Activated CD4-positive, alpha-beta T cell treated with anti-CD3 and anti-CD28 coated beads, Interleukin-2, amount 50 U/mL, for 24 hours (primary cell): ENCODE measurements at regions not wholly inside any gene's neighbourhood (a gene's known extent, or its start where the extent isn't known, plus 50 kb on each side); places are given as distances from the start of the nearest gene placed in this dataset.

ENCODE experiments used
- DNase-seq, 2 donors: peaks; one replicate each; pipeline ENCODE4 v3.0.0-alpha.2; 2020; ENCODE audit warnings: low read depth in 1 of 2, low spot score in 1 of 2

DNA sequence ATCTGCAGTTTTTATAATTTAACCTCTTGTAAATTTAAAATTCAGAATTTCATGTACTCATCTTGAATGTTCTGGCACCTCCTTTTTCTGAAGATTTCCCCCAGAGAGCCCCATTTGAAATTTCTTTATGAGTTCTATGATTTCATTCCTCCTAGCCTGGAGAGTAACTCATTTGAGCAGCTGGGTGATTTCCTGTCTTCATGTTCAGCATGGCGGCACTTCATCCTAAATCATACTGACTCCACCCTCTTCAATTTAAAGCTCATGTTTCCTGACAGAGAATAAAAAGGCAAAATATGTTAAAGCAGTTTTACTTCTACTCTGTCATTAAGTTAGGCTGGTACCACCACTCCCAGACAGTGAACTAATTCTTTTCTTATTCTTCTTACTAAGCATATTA, 250.9 kb upstream of the POU3F2 start:
- no peak for DNase-seq

DNA sequence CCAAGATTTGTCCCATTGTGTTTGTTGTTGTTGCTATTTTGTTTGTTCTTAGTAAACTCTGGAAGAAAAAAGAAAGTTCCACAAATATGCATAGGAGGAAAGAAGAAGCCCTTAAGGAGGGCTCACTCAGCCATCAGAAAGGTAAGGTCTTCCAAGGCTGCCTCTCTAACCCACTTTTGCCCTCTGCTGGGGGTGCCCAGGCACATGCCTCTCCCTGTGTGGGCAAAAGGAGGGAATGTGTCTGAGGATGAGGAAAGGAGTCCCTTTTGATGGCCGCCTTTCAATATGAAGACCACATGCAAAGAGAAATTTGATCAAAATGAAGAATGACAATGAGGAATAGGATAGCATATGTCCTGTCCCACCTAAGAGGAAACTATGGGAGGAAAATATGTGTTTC, 248.2 kb upstream of the POU3F2 start:
- DNase-seq, result no peak

DNA sequence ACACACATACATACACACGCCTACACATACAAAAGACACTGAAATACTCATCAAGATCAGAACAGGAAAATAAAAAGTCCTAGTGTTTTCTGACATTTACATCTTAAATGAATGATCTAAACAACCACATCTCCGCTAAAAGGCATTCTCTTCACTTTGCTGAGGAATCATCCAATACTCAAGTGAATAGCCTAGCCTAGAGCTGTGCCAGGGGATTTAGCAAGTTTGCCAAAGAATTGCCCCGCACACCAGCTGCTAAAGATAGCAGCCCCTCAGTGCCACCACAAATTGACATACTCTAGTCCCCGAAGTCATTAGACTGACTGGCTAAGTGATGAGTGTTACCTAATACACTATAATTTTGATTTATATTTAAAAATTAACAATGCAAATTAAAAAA, 246.8 kb upstream of the POU3F2 start:
- DNase-seq, result no peak

DNA sequence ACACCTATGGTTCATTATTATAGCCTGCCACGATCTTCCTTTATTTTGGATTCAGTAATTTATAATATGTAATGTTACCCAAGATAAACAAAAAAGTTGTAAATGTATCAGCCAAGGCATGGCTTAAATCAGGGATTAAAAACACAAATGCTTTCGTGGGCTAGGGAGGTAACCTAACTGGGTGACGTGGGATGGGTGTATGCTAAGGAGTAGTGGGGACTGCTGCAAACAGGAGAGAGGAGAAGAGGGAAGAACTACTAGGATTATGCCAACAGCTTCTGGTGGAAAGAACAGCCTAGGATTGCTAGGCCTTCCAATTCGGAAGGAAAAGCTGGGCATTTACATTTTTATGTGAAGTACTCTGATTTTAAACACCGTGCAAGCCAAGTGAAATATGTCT, 244.8 kb upstream of the POU3F2 start:
- DNase-seq, result no peak

DNA sequence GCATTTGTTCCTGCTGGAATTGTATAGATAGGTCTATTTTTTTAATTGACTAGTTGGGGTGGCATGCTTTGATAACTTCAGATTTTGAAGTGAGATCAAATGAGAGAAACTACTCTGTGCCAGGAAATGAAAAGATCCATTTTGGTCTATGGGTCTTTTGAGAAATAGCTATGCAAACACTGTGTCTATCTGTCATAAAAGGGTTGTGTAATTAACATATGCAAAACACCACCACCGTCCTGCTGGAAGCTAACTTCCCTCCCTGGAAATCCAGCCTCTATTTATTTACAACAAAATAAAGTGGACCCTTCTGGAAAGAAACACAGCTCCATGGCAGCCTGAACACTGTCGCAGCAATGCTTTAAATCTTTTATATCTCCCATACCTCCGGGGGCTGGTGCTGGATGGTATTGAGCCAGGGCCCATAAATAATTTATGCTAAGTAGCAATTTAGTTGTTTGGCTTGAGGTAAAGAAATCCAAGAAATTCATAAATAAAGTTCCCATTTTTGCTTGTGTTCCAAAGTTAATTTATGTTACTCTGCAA, 244.2 kb upstream of the POU3F2 start:
- no peak for DNase-seq

DNA sequence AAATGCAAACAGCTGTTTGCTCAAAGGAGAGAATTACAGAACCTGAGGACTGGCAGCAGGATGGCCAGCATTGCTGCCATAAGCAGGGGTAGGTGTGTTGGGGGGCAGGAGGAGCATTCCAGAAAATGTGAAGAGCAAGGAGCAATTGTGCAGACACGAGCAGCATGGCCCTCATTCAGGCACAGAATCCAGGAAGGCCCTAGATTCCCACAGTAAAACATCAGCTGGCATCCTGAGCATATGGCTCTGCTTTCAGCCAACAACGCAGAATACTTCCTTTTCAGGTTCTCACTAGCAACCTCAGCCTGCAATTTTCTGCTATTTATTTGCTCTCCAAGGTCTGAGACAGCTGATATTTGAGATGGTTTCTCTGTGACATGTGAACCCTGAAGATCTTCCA, 243.4 kb upstream of the POU3F2 start:
- no peak for DNase-seq

DNA sequence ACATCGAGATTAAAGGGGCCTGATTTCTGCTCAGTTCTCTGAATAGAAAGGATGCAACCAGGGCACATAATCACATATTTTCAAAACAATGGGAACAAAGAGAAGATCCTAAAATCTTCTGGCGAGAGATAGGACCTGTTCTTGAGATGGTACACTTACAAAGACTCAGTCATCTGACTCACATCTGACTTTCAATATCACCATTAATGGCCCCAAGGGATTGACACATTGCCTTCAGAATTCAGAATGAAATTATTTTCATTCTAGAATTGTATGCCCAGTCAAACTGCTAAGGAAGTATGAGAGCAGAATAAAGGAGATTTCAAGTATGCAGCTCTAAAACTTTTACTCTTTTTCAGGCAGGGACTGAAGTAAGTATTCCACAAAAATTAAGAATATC, 240.7 kb upstream of the POU3F2 start:
- no peak for DNase-seq

DNA sequence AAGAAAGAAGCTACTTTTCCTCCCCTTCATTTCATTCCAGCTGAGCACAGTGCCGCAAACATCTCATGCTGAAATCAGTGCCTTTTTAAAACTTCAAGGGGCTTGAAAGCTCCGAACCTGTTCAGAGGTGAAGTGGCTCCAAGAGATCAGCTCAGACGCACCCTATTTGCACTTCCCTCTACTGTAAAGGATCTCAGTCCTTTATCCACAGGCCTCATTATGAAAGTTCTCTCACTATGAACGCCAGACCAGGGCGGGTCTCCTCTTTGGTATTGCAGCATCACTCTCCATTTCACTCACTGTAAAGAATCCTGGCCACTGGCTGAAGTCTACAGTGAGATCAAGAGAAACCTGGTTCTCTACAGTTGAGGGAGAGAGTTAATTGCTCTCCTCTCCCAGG, 232.7 kb upstream of the POU3F2 start:
- no peak for DNase-seq

DNA sequence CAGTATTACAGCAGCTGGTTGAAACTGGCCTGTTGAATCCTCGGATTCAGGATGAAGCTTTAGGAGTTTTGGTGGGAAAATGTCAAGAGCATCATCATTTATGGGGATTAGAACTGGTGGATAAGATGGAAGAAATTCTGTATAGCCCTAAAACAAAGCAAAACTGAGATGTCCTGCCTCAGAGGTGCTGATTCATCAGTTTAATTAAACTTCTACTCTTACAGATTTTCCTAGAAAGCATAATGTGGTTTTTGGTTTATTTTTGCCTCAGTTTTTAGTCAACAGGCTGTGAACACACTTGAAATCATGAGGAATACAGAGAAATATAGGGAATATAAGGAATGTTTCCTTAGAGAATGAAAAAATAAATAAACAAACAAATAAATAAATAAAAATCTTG, 228.7 kb upstream of the POU3F2 start:
- DNase-seq, result no peak

DNA sequence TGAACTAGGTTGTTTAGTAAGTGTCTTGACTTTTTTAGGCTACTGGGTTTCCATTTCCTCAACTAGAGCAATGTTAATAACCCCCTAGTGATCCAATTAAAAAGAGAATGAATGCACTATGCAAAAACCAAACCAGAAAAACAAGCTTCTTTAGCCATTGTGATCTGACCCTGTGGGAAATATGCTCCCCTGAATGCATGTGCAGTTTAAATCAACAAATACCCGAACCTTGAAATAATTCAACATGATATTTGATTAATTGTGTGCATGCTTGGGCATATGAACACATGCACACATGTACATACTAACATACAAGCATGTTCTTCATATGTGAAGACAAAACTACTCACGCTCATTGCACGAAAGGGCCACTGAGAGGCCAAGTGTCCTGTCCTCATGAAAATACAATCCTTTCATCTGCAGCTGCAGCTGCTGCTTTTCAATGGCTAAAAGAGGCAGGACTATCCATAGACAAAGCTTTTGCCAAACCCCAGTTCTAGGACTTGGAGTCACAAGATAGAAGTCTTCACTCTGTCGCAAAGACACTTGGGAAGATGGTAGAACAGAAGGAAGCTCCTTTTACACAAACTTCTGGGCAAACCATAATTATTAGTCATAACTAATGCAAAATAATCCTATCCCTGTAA, 207.1 kb upstream of the POU3F2 start:
- DNase-seq, result no peak

DNA sequence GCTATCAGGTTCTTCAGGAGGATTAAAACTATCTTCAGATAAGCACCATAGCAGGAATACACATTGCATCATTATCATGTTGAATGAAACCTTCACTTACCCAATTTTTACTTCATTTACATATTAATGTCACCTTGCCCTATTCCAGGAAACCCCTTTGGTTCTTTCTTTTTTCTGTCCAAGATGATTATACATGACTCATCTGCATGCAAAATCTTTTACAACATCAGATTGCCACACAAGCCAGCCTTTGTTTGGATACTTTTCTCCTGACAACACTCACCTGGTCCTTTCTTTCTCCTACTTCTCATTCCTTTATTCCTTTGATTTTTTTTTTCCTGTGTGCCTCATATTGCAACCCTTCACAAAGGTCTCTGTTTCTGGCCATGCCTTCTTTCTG, 200.5 kb upstream of the POU3F2 start:
- DNase-seq, result no peak

DNA sequence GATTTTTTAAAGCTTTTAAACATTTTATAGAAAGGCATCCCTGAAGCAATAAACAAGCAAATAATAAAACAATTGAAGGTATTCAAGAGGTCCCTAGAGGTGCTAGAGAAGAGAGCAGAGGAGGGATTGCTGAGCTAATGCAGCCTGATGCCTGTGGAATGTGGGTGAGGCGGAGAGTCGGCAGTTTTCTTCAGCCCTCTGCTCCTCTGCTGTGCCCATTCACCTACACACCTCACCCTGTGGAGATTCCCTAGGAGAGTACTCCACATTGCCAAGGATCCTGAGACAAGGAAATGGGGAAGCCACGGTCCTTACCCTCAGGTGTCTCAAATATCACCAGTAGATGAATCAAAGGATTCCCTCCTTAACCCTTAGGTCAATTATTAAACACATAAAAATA, 199.8 kb upstream of the POU3F2 start:
- no peak for DNase-seq

DNA sequence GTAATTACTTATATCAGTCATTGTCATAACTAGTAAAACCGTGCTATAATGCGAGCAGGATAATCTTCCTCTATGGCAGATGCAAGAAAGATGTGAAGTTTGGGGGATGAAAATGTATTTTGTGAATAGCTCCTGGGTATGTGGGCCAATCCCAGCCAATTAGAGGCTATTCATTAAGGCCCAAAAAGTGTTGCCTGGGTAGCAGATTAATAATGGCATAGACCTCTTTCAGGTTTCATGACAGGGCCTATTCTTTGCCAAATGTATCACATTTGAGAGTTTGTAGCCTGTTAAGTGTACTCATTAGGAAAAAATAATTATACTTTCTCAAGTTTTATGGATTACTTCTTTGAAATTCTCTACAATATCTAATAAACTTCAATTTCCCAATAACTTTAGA, 199.2 kb upstream of the POU3F2 start:
- DNase-seq, result no peak

DNA sequence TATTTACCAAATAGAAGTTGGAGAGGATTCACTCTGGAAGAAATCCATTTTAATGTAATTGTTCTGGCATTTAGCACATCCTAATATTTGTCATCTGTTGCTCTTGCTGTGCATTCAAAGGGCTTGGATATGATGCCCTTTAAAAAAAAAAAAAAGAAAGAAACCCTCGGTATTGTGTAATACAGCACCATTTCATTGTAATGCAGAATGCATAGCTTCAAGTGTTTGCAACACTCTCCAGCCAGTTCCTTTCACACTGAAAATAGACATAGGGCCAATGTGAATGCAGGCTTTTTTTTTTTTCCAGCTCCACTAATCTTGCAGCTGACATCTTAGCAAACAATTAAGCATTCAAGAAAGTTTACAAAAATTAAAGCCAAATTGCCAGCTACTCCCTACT, 197.4 kb upstream of the POU3F2 start:
- DNase-seq, result no peak

DNA sequence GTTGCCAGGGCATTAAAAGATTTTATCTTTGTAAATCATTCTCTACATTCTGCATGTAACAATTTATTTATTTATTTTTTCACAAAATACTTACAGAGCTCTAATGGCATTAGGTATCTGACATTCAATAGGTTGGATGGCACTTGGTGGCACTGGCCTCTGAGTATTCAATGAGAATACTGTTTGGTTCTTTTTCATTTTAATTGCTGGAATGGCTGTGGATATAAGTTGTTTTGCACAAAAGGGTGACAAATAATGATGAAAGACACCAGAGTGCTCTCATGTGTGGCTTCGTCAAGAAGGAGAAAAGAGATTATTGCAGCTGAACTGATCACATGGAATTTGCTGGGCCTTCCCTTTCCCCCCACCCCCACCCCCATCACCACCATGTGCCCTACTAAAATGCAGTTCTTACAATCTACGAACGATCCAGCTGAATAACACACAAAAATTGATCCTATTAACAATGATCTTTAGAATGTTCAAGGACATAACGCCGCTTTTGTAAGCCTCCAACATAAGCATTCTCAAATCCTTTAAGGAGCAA, 195.2 kb upstream of the POU3F2 start:
- DNase-seq, result no peak

DNA sequence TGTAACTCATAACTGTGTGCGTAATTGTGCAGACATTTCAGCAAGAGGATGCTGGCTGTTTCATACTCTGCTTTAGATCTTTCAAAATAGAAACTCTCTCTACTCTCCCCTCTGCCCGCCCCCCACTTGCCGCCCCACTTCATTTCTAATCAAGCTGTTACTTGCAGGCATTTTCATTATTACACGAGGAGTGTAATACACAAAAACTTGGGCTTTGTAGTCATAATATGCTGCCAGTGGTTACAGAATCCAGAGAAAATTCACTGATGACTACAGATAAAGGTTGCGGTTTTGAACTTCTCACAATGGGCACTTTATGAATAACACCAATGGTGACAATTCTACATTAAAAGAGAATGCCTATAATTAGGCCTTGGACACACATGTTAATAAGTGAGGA, 194.0 kb upstream of the POU3F2 start:
- no peak for DNase-seq

DNA sequence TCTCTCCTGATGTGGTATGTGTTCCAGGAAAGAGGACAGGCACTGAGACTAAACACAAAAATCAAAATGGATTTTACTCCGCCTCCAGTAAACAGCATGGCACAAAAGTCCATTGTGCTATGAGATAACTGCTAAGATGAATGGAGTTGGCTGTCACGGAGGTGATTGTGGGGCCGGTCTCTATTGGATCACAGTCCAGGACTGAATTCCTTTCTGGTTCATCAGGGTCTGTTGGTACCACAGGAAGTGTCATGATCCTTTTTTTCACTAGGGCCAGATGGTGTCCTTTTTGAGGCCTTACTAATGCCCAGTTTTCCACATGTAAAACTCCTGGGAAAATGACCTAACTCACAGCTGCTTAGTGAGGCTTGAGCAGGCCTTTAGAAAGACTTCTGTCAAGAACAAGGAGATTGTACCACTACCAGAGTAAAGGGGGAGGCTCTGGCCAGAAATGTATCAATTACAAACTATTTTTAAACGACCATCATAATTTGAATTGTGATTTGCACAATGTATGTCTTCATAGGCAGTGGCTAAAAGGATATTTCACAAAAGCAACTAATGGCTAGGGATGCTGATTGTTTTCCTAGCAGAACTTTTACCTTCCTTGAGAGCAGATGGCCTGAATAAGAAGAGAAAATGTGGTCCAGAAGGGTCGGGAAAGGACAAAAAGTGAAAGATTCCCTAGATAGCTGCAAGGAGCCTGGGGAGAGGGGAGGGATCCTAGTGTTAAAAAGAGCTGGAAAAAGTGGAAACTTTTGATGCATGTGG, 192.2 kb upstream of the POU3F2 start:
- DNase-seq, result no peak

DNA sequence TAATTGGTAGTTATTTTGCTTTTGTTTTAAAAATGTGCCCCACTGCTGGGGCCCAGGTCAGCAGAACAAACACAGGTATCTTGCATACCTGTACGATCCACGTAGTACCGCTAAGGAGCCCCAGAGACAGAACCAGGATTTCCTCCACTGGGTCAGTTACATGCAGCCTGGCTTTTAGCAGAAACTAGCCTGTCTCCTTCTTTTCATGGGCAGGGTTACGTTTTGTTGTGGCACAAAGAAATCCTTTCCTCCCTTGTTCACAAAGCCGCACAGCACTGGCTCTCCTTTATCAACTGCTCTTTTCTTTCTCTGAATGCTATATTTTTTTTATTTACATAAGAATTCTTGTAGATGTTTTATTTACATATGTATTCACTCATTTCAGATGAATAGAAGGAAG, 190.3 kb upstream of the POU3F2 start:
- no peak for DNase-seq

DNA sequence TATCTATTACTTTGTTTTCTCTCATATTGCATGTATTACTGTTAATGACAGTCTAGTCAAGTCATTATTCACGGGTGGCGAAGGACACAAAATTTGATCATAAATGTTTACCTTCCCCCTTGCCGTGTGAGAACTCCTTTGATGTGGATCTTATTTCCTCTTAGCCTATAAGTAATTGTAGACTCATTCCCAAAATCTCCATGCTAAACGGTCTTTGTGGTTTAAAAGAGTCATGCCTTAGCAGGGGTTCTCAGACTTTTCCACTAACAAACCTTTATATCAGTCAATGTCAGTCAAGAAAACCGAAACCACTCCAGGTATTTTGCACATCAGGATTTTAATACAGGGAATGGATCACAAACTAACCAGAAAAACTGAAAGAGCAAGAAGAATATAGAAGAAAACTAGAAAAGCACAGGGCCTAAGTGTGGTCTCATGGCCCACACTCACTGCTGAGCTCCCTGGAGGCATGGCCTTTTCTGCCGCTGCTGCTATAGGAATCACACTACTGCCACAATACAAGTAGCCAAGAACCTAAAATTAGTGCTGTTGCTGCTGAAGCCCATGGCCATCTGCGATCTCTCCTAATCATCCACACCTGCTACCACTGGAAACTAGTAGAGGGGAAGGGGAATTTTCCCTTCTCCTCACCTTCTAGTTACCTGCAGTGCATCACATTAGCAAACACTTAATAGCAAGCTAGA, 186.0 kb upstream of the POU3F2 start:
- DNase-seq, result no peak

DNA sequence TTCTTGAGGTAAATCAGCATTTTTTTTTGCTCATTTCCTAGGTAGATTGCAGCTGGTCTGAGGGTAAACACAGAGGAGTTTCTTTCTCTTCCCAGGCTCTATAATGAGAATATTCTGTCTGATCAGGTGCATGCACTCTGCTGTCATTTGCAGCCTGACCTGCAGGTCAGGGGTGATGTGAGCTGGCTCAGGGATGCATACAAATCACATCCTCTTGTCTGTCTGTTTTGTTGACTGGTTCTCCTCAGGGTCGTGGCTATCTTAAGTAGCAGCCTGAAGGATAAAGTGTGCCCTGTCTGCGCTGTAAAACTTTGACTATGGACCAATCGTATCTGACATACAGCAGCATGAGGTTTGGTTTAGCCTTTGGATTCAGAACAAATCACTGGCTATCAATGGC, 183.4 kb upstream of the POU3F2 start:
- DNase-seq, result no peak

DNA sequence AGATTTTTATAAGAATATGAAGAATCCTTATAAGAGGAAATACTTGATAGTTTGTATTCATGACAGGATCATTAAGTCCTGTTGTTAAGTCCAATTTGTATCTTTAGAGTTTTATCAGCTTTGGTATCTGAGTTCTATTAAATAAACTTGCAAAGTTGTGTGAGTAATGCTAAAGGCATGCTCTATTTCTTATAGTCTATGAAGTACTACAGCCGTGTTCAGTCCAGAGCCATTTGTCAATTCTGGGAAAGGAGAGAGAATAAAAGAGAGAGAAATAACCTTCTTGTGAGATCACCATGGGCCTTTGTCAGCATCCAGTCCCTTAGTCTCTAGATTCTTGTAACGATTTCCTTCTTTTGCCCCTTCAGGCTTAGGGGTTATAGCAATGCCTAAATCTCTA, 181.2 kb upstream of the POU3F2 start:
- no peak for DNase-seq

DNA sequence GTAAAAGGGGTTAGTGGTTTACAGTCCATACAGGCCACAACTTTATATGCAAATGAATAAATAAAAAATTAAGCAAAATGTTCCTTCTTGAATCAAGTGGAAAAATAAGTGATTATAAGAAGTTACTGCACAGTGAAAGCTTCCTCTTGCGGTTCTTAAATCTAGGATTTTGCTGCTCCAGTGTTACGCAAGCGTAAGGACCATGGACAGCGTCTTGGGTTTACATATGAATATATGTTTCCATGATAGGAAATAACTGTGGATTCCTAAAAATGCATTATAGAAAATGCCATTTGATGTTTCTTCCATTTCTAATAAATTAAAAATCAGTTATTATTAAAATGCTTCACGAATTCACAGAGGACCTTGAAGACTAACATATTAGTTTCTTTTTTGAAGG, 176.6 kb upstream of the POU3F2 start:
- DNase-seq, result no peak
